ENCODE measurements at regions not wholly inside any gene's neighbourhood (a gene's known extent, or its start where the extent isn't known, plus 50 kb on each side); places are given as distances from the start of the nearest gene placed in this dataset.

- no peak overlapping the region for H2AFZ ChIP-seq
- TF ChIP-seq CTCF (conservative IDR thresholded peaks at IDR 0.05; ENCODE audit: low read depth in 2 of 2) = no peak
- no peak for TF ChIP-seq POLR2AphosphoS5 (IDR thresholded peaks at IDR 0.05; ENCODE audit: low read depth)
- TF ChIP-seq ZNF462 (CRISPR knock-in tag; IDR thresholded peaks at IDR 0.05) = no peak
- no peak for TF ChIP-seq CREB1 (CRISPR knock-in tag; IDR thresholded peaks at IDR 0.05; ENCODE audit: low read depth)
- no peak for TF ChIP-seq ZNF114 (CRISPR knock-in tag; IDR thresholded peaks at IDR 0.05)
- TF ChIP-seq REST (IDR thresholded peaks at IDR 0.05; ENCODE audit: unreplicated experiment) = no peak
- TF ChIP-seq STAT1 (IDR thresholded peaks at IDR 0.05; ENCODE audit: unreplicated experiment) = no peak
- no peak for TF ChIP-seq ETS1 (IDR thresholded peaks at IDR 0.05)
- TF ChIP-seq EZH2phosphoT487 (IDR thresholded peaks at IDR 0.05; ENCODE audit: unreplicated experiment) = no peak
- no peak for TF ChIP-seq EZH2 (IDR thresholded peaks at IDR 0.05; ENCODE audit: low read depth, unreplicated experiment)
- TF ChIP-seq NANOG (IDR thresholded peaks at IDR 0.05; ENCODE audit: borderline replicate concordance) = no peak
- no peak for TF ChIP-seq JUNB (IDR thresholded peaks at IDR 0.05; ENCODE audit: unreplicated experiment)
- no peak for TF ChIP-seq ZNF331 (CRISPR knock-in tag; IDR thresholded peaks at IDR 0.05; ENCODE audit: low read depth)
- no peak for ATAC-seq
- H3K4me1 ChIP-seq (ENCODE audit: insufficient read depth) = no peaks in the 10 kb centered on the region
- no peaks in the 10 kb centered on the region for H3K27me3 ChIP-seq (ENCODE audit: insufficient read depth)
- Mint-ChIP-seq H3K27me3 (ENCODE audit: insufficient read depth, low read depth, poor library complexity) (peaks cover 2% of the 10 kb centered on the region), H3K36me3 (ENCODE audit: low read depth) (no peaks in the 10 kb centered on the region), H3K4me3 (no peak overlapping the region), H3K4me1 (no peaks in the 10 kb centered on the region), H3K9me3 (no peaks in the 10 kb centered on the region; the same call in 2 of the 3 replicates), H3K27ac (no peak overlapping the region)
- no peak overlapping the region for H3K4me2 ChIP-seq
- no peak for DNase-seq (ENCODE audit: low spot score)
- no peaks in the 10 kb centered on the region for H3F3A ChIP-seq (replicated peaks; ENCODE audit: low read depth)
- no peaks in the 10 kb centered on the region for H4K20me1 ChIP-seq (replicated peaks; ENCODE audit: insufficient read depth)
- H3K36me3 ChIP-seq (ENCODE audit: insufficient read depth) = no peaks in the 10 kb centered on the region
- H3K27ac ChIP-seq (ENCODE audit: low read depth) = no peak overlapping the region
- H3K9me2 ChIP-seq (ENCODE audit: insufficient read depth) = 0 out of 2 replicates have a peak, but pooled peaks cover 3% of the 10 kb centered on the region
- no peaks in the 10 kb centered on the region for H3K79me2 ChIP-seq (replicated peaks; ENCODE audit: insufficient read depth)
- no peak overlapping the region for H3K4me3 ChIP-seq
Observed at GRCh38 chr6:145118224-145118623, 617.1 kb downstream of the EPM2A start.

Measured in GM23338 (cell line).